SK-N-SH treated with all-trans-retinoic acid at 6 μM for 48 hours (cell line): ENCODE measurements at regions not wholly inside any gene's neighbourhood (a gene's known extent, or its start where the extent isn't known, plus 50 kb on each side); places are given as distances from the start of the nearest gene placed in this dataset.

Experiments used
- ISL1 ChIP-seq: fragments of 250-450 bp; sonication (Bioruptor Pico); IDR thresholded peaks from 2 replicates; pipeline ENCODE4 v2.1.2; 2022; ENCODE audit warnings: mild to moderate bottlenecking, moderate library complexity
- TF ChIP-seq, protein P1 (sequence below): fragments of 250-450 bp; sonication (Bioruptor Pico); IDR thresholded peaks from 2 replicates; pipeline ENCODE4 v1.5.1; 2020; ENCODE audit warnings: low read depth, mild to moderate bottlenecking, moderate library complexity

DNA sequence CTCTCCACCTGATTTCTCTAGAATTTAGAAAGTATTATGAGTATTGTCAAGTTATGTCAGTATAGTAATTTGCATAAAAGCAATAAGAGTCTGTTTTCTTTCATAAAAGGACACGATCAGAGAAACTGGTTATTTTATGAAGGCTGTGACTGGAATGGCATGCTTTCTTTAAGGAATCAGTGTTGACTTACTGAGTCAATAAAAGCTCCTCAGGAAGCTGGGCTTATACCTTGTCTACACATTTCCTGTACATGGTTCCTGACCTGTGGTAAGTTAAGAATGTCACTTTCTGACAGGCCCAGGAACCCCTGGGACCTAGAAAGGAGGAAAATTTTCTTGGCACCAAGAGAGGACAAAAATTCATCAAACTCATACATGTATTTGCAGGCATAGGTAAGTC lies 1224.0 kb upstream of the ADGRB3 start:
- TF ChIP-seq, protein P1, sequence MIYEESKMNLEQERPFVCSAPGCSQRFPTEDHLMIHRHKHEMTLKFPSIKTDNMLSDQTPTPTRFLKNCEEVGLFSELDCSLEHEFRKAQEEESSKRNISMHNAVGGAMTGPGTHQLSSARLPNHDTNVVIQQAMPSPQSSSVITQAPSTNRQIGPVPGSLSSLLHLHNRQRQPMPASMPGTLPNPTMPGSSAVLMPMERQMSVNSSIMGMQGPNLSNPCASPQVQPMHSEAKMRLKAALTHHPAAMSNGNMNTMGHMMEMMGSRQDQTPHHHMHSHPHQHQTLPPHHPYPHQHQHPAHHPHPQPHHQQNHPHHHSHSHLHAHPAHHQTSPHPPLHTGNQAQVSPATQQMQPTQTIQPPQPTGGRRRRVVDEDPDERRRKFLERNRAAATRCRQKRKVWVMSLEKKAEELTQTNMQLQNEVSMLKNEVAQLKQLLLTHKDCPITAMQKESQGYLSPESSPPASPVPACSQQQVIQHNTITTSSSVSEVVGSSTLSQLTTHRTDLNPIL (CRISPR knock-in tag) = no peak
- no peak for TF ChIP-seq ISL1 (CRISPR knock-in tag)
